Thoracic aorta (tissue), 2 donors: ENCODE measurements at regions not wholly inside any gene's neighbourhood (a gene's known extent, or its start where the extent isn't known, plus 50 kb on each side); places are given as distances from the start of the nearest gene placed in this dataset.

Experiments used
- ATAC-seq: fragments of 150-250 bp; one replicate; pipeline ENCODE4 v1.8.0; 2017; ENCODE audit warnings: low read depth; ENCODE audit not compliant: insufficient number of reproducible peaks, low FRiP score
- DNase-seq: peaks from one replicate; pipeline ENCODE4 v3.0.0-alpha.2; 2020; ENCODE audit warnings: low spot score
- H3K27ac ChIP-seq, 2 donors: fragments of 200-600 bp; sonication (generic); 1 replicate in 1 of 2; 2 replicates in 1 of 2; pipeline ENCODE4 v1.5.1; 2016; ENCODE audit warnings: mild to moderate bottlenecking in 2 of 2, moderate library complexity in 2 of 2
- H3K27me3 ChIP-seq: fragments of 200-600 bp; sonication (generic); replicated peaks from 2 replicates; pipeline ENCODE4 v1.6.0; 2016; ENCODE audit warnings: mild to moderate bottlenecking; ENCODE audit not compliant: insufficient read depth
- H3K36me3 ChIP-seq: fragments of 200-600 bp; sonication (generic); one replicate; pipeline ENCODE4 v1.5.1; 2016
- H3K4me1 ChIP-seq, 2 donors: fragments of 200-600 bp; sonication (generic); 1 replicate in 1 of 2; 2 replicates in 1 of 2; pipeline versions ENCODE4 v1.5.1 to v1.6.0; 2016; ENCODE audit warnings: low read depth in 2 of 2, mild to moderate bottlenecking in 1 of 2; ENCODE audit not compliant: control insufficient read depth in 1 of 2
- H3K4me3 ChIP-seq: fragments of 200-600 bp; sonication (generic); 2 replicates; pipeline ENCODE4 v1.5.1; 2016; ENCODE audit warnings: mild to moderate bottlenecking
- H3K9me3 ChIP-seq: fragments of 200-600 bp; sonication (generic); 2 replicates; pipeline ENCODE4 v1.5.1; 2016
- TF ChIP-seq, protein P1 (sequence below): fragments of 200-600 bp; sonication (generic); IDR thresholded peaks from one replicate; pipeline ENCODE4 v1.5.1; 2019; ENCODE audit warnings: antibody characterized with exemption

DNA sequence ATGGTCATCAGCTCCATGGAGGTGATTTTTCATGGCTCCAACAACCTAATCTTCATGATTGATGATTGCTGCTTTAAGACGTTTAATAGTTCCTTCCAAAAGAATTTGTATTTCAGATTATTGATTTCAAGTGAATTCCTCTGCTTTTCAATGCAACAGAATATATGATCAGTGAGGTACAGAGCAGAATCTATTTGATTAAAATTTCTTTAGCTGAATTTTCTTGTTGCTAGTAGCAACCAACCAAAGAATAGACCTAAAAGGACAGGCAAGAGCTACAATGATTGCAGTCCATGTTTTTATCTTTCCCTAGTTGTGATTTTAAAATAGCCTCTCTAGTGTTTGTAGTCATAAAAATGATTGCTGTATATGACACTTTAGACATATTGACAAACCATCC is 76.8 kb upstream of the SCEL start:
- Histone ChIP-seq H3K9me3 (no peaks in the 10 kb centered on the region), H3K4me1 (no peaks in the 10 kb centered on the region), H3K36me3 (no peaks in the 10 kb centered on the region), H3K27ac (no peak overlapping the region), H3K4me3 (no peak overlapping the region), H3K27me3 (no peaks in the 10 kb centered on the region)
- DNase-seq (no peak), ATAC-seq (no peak)
- TF ChIP-seq, protein P1, sequence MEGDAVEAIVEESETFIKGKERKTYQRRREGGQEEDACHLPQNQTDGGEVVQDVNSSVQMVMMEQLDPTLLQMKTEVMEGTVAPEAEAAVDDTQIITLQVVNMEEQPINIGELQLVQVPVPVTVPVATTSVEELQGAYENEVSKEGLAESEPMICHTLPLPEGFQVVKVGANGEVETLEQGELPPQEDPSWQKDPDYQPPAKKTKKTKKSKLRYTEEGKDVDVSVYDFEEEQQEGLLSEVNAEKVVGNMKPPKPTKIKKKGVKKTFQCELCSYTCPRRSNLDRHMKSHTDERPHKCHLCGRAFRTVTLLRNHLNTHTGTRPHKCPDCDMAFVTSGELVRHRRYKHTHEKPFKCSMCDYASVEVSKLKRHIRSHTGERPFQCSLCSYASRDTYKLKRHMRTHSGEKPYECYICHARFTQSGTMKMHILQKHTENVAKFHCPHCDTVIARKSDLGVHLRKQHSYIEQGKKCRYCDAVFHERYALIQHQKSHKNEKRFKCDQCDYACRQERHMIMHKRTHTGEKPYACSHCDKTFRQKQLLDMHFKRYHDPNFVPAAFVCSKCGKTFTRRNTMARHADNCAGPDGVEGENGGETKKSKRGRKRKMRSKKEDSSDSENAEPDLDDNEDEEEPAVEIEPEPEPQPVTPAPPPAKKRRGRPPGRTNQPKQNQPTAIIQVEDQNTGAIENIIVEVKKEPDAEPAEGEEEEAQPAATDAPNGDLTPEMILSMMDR, result no peak

- Histone ChIP-seq H3K4me3 (no peak overlapping the region), H3K36me3 (no peaks in the 10 kb centered on the region), H3K4me1 (no peaks in the 10 kb centered on the region), H3K27me3 (no peaks in the 10 kb centered on the region), H3K9me3 (no peaks in the 10 kb centered on the region), H3K27ac (no peak overlapping the region)
- DNase-seq (no peak), ATAC-seq (no peak)
- TF ChIP-seq, protein P1, result no peak
Measured at GRCh38 chr13:77457966-77458365, 77.5 kb upstream of the SCEL start.

GRCh38 chr13:77456271-77456670 is 79.2 kb upstream of the SCEL start:
- no peak overlapping the region for H3K4me3 ChIP-seq
- TF ChIP-seq, protein P1, result no peak
- no peaks in the 10 kb centered on the region for H3K27me3 ChIP-seq
- no peaks in the 10 kb centered on the region for H3K9me3 ChIP-seq
- ATAC-seq (no peak), DNase-seq (no peak)
- no peak overlapping the region for H3K27ac ChIP-seq
- no peaks in the 10 kb centered on the region for H3K4me1 ChIP-seq
- no peaks in the 10 kb centered on the region for H3K36me3 ChIP-seq

- Histone ChIP-seq H3K36me3 (no peaks in the 10 kb centered on the region), H3K27ac (no peak overlapping the region), H3K4me3 (no peak overlapping the region), H3K27me3 (no peaks in the 10 kb centered on the region), H3K4me1 (no peaks in the 10 kb centered on the region), H3K9me3 (no peaks in the 10 kb centered on the region)
- TF ChIP-seq, protein P1, result no peak
- ATAC-seq, result no peak
- DNase-seq, result no peak
Measured at GRCh38 chr13:77449265-77449664, 86.2 kb upstream of the SCEL start.

- DNase-seq, result no peak
- TF ChIP-seq, protein P1, result no peak
- no peak for ATAC-seq
Measured at GRCh38 chr13:77448689-77449088, 86.8 kb upstream of the SCEL start.

More at GRCh38 chr13:77448689-77449088, 86.8 kb upstream of the SCEL start:
- no peaks in the 10 kb centered on the region for H3K4me1 ChIP-seq
- H3K9me3 ChIP-seq, result no peaks in the 10 kb centered on the region
- no peak overlapping the region for H3K4me3 ChIP-seq
- no peak overlapping the region for H3K27ac ChIP-seq
- H3K36me3 ChIP-seq, result no peaks in the 10 kb centered on the region
- H3K27me3 ChIP-seq, result no peaks in the 10 kb centered on the region
